PC-3 (cell line): ENCODE measurements at regions not wholly inside any gene's neighbourhood (a gene's known extent, or its start where the extent isn't known, plus 50 kb on each side); places are given as distances from the start of the nearest gene placed in this dataset.

Experiments
- CTCF ChIP-seq: fragments of 300-600 bp; sonication (generic); conservative IDR thresholded peaks from 2 replicates; pipeline ENCODE4 v1.5.1; 2017; ENCODE audit warnings: antibody characterized with exemption, low read depth, mild to moderate bottlenecking, low read length
- EZH2 ChIP-seq: fragments of 300-600 bp; sonication (generic); IDR thresholded peaks from one replicate; pipeline ENCODE4 v1.6.1; 2017; ENCODE audit warnings: antibody characterized with exemption, mild to moderate bottlenecking, low read length; ENCODE audit not compliant: unreplicated experiment
- EZH2phosphoT487 ChIP-seq: fragments of 300-600 bp; sonication (generic); IDR thresholded peaks from 2 replicates; pipeline ENCODE4 v1.6.1; 2018; ENCODE audit warnings: mild to moderate bottlenecking, antibody characterized with exemption, low read length, borderline replicate concordance

GRCh38 chr15:53106505-53107286 is 316.6 kb upstream of the ONECUT1 start:
- no peak for TF ChIP-seq CTCF
- TF ChIP-seq EZH2 = no peak
- TF ChIP-seq EZH2phosphoT487 = no peak
